Fibroblast of villous mesenchyme (primary cell): ENCODE measurements at regions not wholly inside any gene's neighbourhood (a gene's known extent, or its start where the extent isn't known, plus 50 kb on each side); places are given as distances from the start of the nearest gene placed in this dataset.

Experiments
- DNase-seq: peaks from one replicate; pipeline ENCODE4 v3.0.0-alpha.2; 2010; ENCODE audit warnings: low read depth
- H3K4me3 ChIP-seq: 2 replicates; pipeline ENCODE4 v1.5.1; 2011; ENCODE audit warnings: low read depth, mild to moderate bottlenecking, low read length
- CTCF ChIP-seq: IDR thresholded peaks from 2 replicates; pipeline ENCODE4 v1.5.1; 2012; ENCODE audit warnings: low read depth, mild to moderate bottlenecking, low read length; ENCODE audit not compliant: insufficient read depth

- DNase-seq: no peak
- H3K4me3 ChIP-seq: no peak overlapping the region
- TF ChIP-seq CTCF: no peak
Measured at GRCh38 chr2:57141269-57141668, 905.3 kb upstream of the VRK2 start.

- no peak for TF ChIP-seq CTCF
- no peak overlapping the region for H3K4me3 ChIP-seq
- DNase-seq: no peak
Measured at GRCh38 chr2:57146951-57147350, 899.7 kb upstream of the VRK2 start.

GRCh38 chr2:57156231-57156924, 890.2 kb upstream of the VRK2 start:
- DNase-seq: no peak
- H3K4me3 ChIP-seq: no peak overlapping the region
- TF ChIP-seq CTCF: no peak

- H3K4me3 ChIP-seq: no peak overlapping the region
- TF ChIP-seq CTCF: no peak
- DNase-seq: peak; percentile 48
Measured at GRCh38 chr2:57160976-57161375, 885.6 kb upstream of the VRK2 start.

- H3K4me3 ChIP-seq: no peak overlapping the region
- peak; percentile 42 for DNase-seq
- TF ChIP-seq CTCF: no peak
Measured at GRCh38 chr2:57177176-57177575, 869.4 kb upstream of the VRK2 start.

- DNase-seq: peak; percentile 42
- H3K4me3 ChIP-seq: no peak overlapping the region
- TF ChIP-seq CTCF: no peak
Measured at GRCh38 chr2:57180042-57180567, 866.5 kb upstream of the VRK2 start.

GRCh38 chr2:57180678-57181077, 865.9 kb upstream of the VRK2 start:
- no peak for TF ChIP-seq CTCF
- DNase-seq: no peak
- H3K4me3 ChIP-seq: no peak overlapping the region
